ENCODE measurements at regions not wholly inside any gene's neighbourhood (a gene's known extent, or its start where the extent isn't known, plus 50 kb on each side); places are given as distances from the start of the nearest gene placed in this dataset.

- no peak for DNase-seq
These were observed 240.2 kb upstream of the BRINP1 start for GRCh38 chr9:119609277-119609971.

- no peak for DNase-seq
These were observed 232.4 kb upstream of the BRINP1 start for GRCh38 chr9:119601632-119602031.

GRCh38 chr9:119597499-119597898, 228.3 kb upstream of the BRINP1 start:
- DNase-seq, result no peak

GRCh38 chr9:119596703-119597102, 227.5 kb upstream of the BRINP1 start:
- no peak for DNase-seq

- DNase-seq, result no peak
These were observed 219.9 kb upstream of the BRINP1 start for GRCh38 chr9:119588874-119589744.

GRCh38 chr9:119577881-119578280, 208.6 kb upstream of the BRINP1 start:
- DNase-seq, result no peak

- no peak for DNase-seq
These were observed 190.8 kb upstream of the BRINP1 start for GRCh38 chr9:119559986-119560385.

- DNase-seq, result no peak
These were observed 189.8 kb upstream of the BRINP1 start for GRCh38 chr9:119559056-119559455.

GRCh38 chr9:119556129-119556875, 187.1 kb upstream of the BRINP1 start:
- peak; percentile 80 for DNase-seq

GRCh38 chr9:119544492-119544891, 175.3 kb upstream of the BRINP1 start:
- DNase-seq, result no peak

GRCh38 chr9:119537138-119537537, 167.9 kb upstream of the BRINP1 start:
- no peak for DNase-seq

GRCh38 chr9:119533504-119533903, 164.3 kb upstream of the BRINP1 start:
- no peak for DNase-seq

- DNase-seq, result no peak
These were observed 157.5 kb upstream of the BRINP1 start for GRCh38 chr9:119526698-119527097.

GRCh38 chr9:119523508-119523907, 154.3 kb upstream of the BRINP1 start:
- DNase-seq, result no peak

GRCh38 chr9:119522381-119522780, 153.1 kb upstream of the BRINP1 start:
- DNase-seq, result no peak

- DNase-seq, result no peak
These were observed 140.2 kb upstream of the BRINP1 start for GRCh38 chr9:119509291-119509905.

- DNase-seq, result no peak
These were observed 132.1 kb upstream of the BRINP1 start for GRCh38 chr9:119501374-119501773.

- DNase-seq, result no peak
These were observed 131.0 kb upstream of the BRINP1 start for GRCh38 chr9:119500072-119500771.

- no peak for DNase-seq
These were observed 118.0 kb upstream of the BRINP1 start for GRCh38 chr9:119487118-119487827.

GRCh38 chr9:119483153-119483552, 113.9 kb upstream of the BRINP1 start:
- no peak for DNase-seq

- no peak for DNase-seq
These were observed 108.0 kb upstream of the BRINP1 start for GRCh38 chr9:119477197-119477596.

- DNase-seq, result no peak
These were observed 88.8 kb upstream of the BRINP1 start for GRCh38 chr9:119458068-119458467.
